Gastroesophageal sphincter (tissue), 4 donors: ENCODE measurements at regions not wholly inside any gene's neighbourhood (a gene's known extent, or its start where the extent isn't known, plus 50 kb on each side); places are given as distances from the start of the nearest gene placed in this dataset.
"Not testable (repeated sequence)": the region's sequence is repeated elsewhere in the genome, so short reads cannot be mapped to it uniquely, and the experiment has no call there.

Experiments used
- ATAC-seq: fragments of 150-250 bp; one replicate; pipeline ENCODE4 v1.9.1; 2016; ENCODE audit warnings: mild to moderate bottlenecking, moderate library complexity
- H3K27ac ChIP-seq, 4 donors: fragments of 200-600 bp; sonication (generic) in 3 of 4; 1 replicate in 3 of 4; 2 replicates in 1 of 4; pipeline ENCODE4 v1.5.1; 2016 to 2019
- H3K27me3 ChIP-seq: fragments of 200-600 bp; sonication (generic); one replicate; pipeline ENCODE4 v1.5.1; 2019
- H3K36me3 ChIP-seq, 2 donors: fragments of 200-600 bp; sonication (generic); one replicate each; pipeline ENCODE4 v1.5.1; 2019; ENCODE audit warnings: control low read depth in 1 of 2
- H3K4me1 ChIP-seq, 3 donors: fragments of 200-600 bp; sonication (generic); 1 replicate in 2 of 3; 2 replicates in 1 of 3; pipeline ENCODE4 v1.5.1; 2016 to 2019; ENCODE audit warnings: control low read depth in 2 of 3
- H3K4me3 ChIP-seq, 2 donors: fragments of 200-600 bp; sonication (generic); one replicate each; pipeline ENCODE4 v1.5.1; 2019; ENCODE audit warnings: mild to moderate bottlenecking in 1 of 2, moderate library complexity in 1 of 2
- H3K9me3 ChIP-seq, 3 donors: fragments of 200-600 bp; sonication (generic); one replicate each; pipeline ENCODE4 v1.5.1; 2017 to 2019; ENCODE audit warnings: control low read depth in 2 of 3
- CTCF ChIP-seq, 4 experiments: fragments of 200-600 bp in 2 of 4; fragments of 450-650 bp in 2 of 4; sonication (generic) in 1 of 4; IDR thresholded peaks; one replicate each; pipeline ENCODE4 v1.5.1; 2017 to 2019; ENCODE audit warnings: antibody characterized with exemption in 4 of 4, mild to moderate bottlenecking in 2 of 4, moderate library complexity in 2 of 4
- EP300 ChIP-seq: sonication (generic); formaldehyde crosslinking; IDR thresholded peaks from one replicate; pipeline ENCODE4 v1.6.1; 2017; ENCODE audit warnings: antibody characterized with exemption, mild to moderate bottlenecking
- POLR2A ChIP-seq, 2 donors: fragments of 450-650 bp; IDR thresholded peaks; one replicate each; pipeline ENCODE4 v1.6.1; 2017; ENCODE audit warnings: antibody characterized with exemption in 2 of 2, mild to moderate bottlenecking in 2 of 2, moderate library complexity in 1 of 2
- POLR2AphosphoS5 ChIP-seq: sonication (generic); formaldehyde crosslinking; IDR thresholded peaks from one replicate; pipeline ENCODE4 v1.6.1; 2017; ENCODE audit warnings: antibody characterized with exemption
- whole genome bisulfite sequencing, 2 donors: methylation state at CpG; one replicate each; pipeline ENCODE4 v1.1.5; 2018; ENCODE audit warnings: low coverage in 1 of 2; 5-methylcytosine and 5-hydroxymethylcytosine counted together

- Histone ChIP-seq H3K4me1 (no peaks in the 10 kb centered on the region), H3K27me3 (peaks cover 6% of the 10 kb centered on the region), H3K36me3 (no peaks in the 10 kb centered on the region), H3K9me3 (peaks cover 0 to 29% (median 0%) of the 10 kb centered on the region in 3 donors), H3K4me3 (no peak overlapping the region), H3K27ac (no peak overlapping the region)
- no peak for TF ChIP-seq CTCF (IDR thresholded peaks at IDR 0.05)
- no peak for TF ChIP-seq POLR2A (IDR thresholded peaks at IDR 0.05)
- TF ChIP-seq POLR2AphosphoS5 = no peak
- TF ChIP-seq EP300 = no peak
- ATAC-seq = no peak
- whole genome bisulfite sequencing, 2 donors = no CpG with 5 or more reads among the region's 22 CpGs
Measured at GRCh38 chr3:14037211-14037610, 87.5 kb downstream of the CHCHD4 start.

- 30% methylated on average over 1 of the region's 1 CpG; no CpG with 5 or more reads in 1 of the 2 donors for WGBS, 2 donors
- Histone ChIP-seq H3K4me1 (no peaks in the 10 kb centered on the region), H3K27me3 (peaks cover 6% of the 10 kb centered on the region), H3K4me3 (no peak overlapping the region), H3K36me3 (no peaks in the 10 kb centered on the region), H3K27ac (no peak overlapping the region), H3K9me3 (peaks cover 0 to 29% (median 0%) of the 10 kb centered on the region in 3 donors)
- ATAC-seq = no peak
- TF ChIP-seq POLR2A (IDR thresholded peaks at IDR 0.05) (no peak), CTCF (IDR thresholded peaks at IDR 0.05) (no peak), EP300 (no peak), POLR2AphosphoS5 (no peak)
Measured at GRCh38 chr3:14033023-14033422, 91.6 kb downstream of the CHCHD4 start.

GRCh38 chr3:14031271-14031670, 93.4 kb downstream of the CHCHD4 start:
- 43% methylated on average over 1 of the region's 3 CpGs; no CpG with 5 or more reads in 1 of the 2 donors for WGBS, 2 donors

GRCh38 chr3:14029390-14029995, 95.2 kb downstream of the CHCHD4 start:
- not testable (repeated sequence) for H3K27me3 ChIP-seq, H3K27ac ChIP-seq, H3K4me3 ChIP-seq, H3K4me1 ChIP-seq, ATAC-seq, H3K9me3 ChIP-seq, H3K36me3 ChIP-seq
- WGBS, 2 donors = no CpG with 5 or more reads among the region's 20 CpGs

More at GRCh38 chr3:14031271-14031670, 93.4 kb downstream of the CHCHD4 start:
- Histone ChIP-seq H3K9me3 (peaks cover 0 to 16% (median 0%) of the 10 kb centered on the region in 3 donors), H3K27ac (no peak overlapping the region), H3K36me3 (no peaks in the 10 kb centered on the region), H3K4me1 (no peaks in the 10 kb centered on the region), H3K4me3 (no peak overlapping the region), H3K27me3 (peaks cover 6% of the 10 kb centered on the region)
- TF ChIP-seq EP300 = no peak
- TF ChIP-seq CTCF (IDR thresholded peaks at IDR 0.05) = no peak
- TF ChIP-seq POLR2A (IDR thresholded peaks at IDR 0.05) = no peak
- TF ChIP-seq POLR2AphosphoS5 = no peak
- no peak for ATAC-seq

- ATAC-seq, H3K9me3 ChIP-seq, H3K36me3 ChIP-seq, H3K4me3 ChIP-seq, H3K27ac ChIP-seq, H3K4me1 ChIP-seq, H3K27me3 ChIP-seq: not testable (repeated sequence)
- WGBS, 2 donors = 86 to 100% methylated on average over 4 to 6 of the region's 9 CpGs
Measured at GRCh38 chr3:14028122-14028521, 96.5 kb downstream of the CHCHD4 start.

GRCh38 chr3:14019459-14019858, 105.2 kb downstream of the CHCHD4 start:
- H3K4me3 ChIP-seq = no peak overlapping the region
- peaks cover 0 to 30% (median 0%) of the 10 kb centered on the region in 3 donors for H3K9me3 ChIP-seq
- no peak overlapping the region for H3K27ac ChIP-seq
- H3K36me3 ChIP-seq = no peaks in the 10 kb centered on the region
- no peaks in the 10 kb centered on the region for H3K4me1 ChIP-seq
- WGBS, 2 donors = 72 to 74% methylated on average over 4 of the region's 4 CpGs
- H3K27me3 ChIP-seq = no peaks in the 10 kb centered on the region
- ATAC-seq = no peak
- no peak for TF ChIP-seq POLR2AphosphoS5
- no peak for TF ChIP-seq POLR2A (IDR thresholded peaks at IDR 0.05)
- TF ChIP-seq EP300 = no peak
- TF ChIP-seq CTCF (IDR thresholded peaks at IDR 0.05) = no peak
